Glomerular visceral epithelial cell (primary cell): ENCODE measurements at regions not wholly inside any gene's neighbourhood (a gene's known extent, or its start where the extent isn't known, plus 50 kb on each side); places are given as distances from the start of the nearest gene placed in this dataset.
"Not testable (repeated sequence)": the region's sequence is repeated elsewhere in the genome, so short reads cannot be mapped to it uniquely, and the experiment has no call there.

ENCODE experiments used
- DNase-seq: peaks from one replicate; pipeline ENCODE4 v3.0.0-alpha.2; 2016; ENCODE audit errors: extremely low spot score

DNA sequence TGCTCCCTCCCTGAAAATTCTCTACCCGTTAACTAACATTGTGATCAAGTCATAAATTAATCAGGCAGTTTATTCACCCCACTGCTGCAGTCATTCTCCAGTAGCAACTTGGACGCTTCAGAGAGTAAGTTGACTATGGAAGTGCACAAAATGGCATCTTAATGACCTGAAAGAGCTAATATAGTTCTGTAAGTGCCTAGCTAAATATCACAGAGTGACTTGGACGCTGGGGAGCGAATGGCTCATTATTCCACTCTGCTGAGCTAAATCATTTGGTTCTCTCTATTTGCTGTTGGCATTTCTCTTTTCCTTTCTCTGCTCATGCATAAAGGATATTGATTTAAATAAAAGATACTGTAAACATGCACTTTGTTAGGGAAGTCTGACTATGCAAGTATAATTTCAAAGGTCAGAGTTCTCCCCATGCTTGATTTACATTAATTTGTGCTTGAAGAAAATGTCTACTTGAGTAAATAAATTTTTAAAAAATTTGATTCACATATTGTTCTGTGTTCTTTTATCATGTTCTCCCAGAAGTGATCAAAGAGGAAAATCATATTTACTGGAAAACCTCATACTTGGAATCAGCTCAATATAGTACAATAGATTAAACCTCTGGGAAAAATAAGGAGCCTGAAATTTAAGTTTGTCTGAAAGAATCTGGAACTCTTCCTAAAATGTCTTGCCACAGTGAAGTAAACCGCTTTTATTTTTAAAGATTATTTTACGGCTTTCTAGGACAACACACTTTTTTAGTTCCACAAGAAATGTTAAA lies 169.5 kb upstream of the HAPLN1 start:
- DNase-seq, result no peak

GRCh38 chr5:83877911-83878706 lies 157.5 kb upstream of the HAPLN1 start:
- peak; percentile 15 for DNase-seq

- DNase-seq, result peak; percentile 10
Measured at GRCh38 chr5:83871533-83872395, 151.1 kb upstream of the HAPLN1 start.

GRCh38 chr5:83866181-83866580 lies 145.5 kb upstream of the HAPLN1 start:
- no peak for DNase-seq

GRCh38 chr5:83865579-83865978 lies 144.9 kb upstream of the HAPLN1 start:
- DNase-seq, result no peak

GRCh38 chr5:83864652-83865051 lies 144.0 kb upstream of the HAPLN1 start:
- no peak for DNase-seq

DNA sequence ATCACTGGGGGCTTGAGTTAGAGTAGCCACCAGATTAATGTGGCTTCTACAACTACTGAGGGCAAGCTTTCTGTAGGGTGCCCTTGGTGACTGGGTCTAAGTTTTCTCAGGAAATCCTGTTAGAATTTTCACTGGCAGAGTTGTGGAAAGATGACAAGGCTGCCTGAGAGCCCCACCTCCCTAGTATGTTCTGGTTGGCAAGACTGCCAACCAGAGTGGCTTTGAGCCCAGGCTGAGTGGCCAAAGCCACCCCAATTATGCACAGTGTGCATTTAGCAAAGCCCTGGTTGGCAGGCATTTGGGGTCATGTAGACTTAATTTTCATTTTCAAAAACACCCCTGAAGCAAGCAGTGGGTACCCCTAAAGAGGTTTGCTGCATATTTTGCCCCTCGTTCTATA lies 136.7 kb upstream of the HAPLN1 start:
- DNase-seq, result no peak

- no peak for DNase-seq
Measured at GRCh38 chr5:83856881-83857280, 136.2 kb upstream of the HAPLN1 start.

DNA sequence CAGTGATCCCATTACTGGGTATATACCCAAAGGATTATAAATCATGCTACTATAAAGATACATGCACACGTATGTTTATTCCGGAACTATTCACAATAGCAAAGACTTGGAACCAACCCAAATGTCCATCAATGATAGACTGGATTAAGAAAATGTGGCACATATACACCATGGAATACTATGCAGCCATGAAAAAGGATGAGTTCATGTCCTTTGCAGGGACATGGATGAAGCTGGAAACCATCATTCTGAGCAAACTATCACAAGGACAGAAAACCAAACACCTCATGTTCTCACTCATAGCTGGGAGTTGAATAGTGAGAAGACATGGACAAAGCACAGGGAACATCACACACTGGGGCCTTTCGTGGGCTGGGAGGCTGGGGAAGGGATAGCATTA lies 129.8 kb upstream of the HAPLN1 start:
- not testable (repeated sequence) for DNase-seq

DNA sequence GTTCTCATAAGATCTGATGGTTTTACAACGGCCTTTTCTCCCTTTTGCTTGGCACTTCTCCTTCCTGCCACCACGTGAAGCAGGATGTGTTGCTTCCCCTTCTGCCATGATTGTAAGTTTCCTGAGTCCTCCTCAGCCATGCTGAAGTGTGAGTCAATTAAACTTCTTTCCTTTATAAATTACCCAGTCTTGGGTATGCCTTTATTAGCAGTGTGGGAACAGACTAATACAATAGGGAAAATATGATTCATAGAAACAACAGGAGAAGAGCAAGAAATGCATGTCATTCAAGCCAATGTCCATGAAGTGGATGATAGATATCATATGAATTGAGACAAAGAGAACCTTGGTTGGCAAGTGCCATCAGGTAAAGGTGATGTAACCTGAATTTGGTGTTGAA lies 128.3 kb upstream of the HAPLN1 start:
- no peak for DNase-seq

DNA sequence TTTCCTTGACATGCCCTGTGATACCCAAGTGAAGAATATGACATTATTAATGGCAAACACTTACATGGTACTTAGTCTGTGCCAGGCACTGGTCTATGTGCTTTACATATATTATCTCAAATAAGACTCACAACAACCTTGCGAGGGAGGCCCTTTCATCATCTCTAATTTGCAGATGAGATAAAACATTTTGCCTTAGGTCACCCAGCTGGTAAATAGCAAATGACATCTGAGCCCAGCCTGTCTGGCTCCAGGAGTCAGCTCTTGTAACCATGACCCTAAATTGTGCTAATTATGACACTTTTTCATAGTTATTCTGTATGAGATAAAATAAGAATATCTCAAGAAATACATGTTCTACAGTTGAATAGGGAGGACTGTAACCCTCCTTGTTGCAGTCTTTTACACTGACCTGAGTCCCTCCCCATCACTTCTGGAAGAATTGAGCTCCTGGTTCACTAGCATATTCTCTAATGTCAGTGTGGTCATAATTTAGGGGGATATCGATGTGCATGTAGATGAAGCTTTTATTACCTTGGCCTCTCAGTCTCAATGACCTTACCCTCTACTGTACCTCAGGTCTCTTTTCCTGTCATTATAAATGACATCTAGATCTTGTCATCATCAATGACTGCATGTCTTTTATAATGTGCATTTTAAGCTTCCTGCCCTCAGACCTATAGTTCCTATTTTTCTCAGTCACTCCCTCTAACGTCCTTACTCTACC lies 126.1 kb upstream of the HAPLN1 start:
- no peak for DNase-seq

- peak; percentile 84 for DNase-seq
Measured at GRCh38 chr5:83844449-83845068, 123.9 kb upstream of the HAPLN1 start.

- no peak for DNase-seq
Measured at GRCh38 chr5:83839788-83840187, 119.1 kb upstream of the HAPLN1 start.

DNA sequence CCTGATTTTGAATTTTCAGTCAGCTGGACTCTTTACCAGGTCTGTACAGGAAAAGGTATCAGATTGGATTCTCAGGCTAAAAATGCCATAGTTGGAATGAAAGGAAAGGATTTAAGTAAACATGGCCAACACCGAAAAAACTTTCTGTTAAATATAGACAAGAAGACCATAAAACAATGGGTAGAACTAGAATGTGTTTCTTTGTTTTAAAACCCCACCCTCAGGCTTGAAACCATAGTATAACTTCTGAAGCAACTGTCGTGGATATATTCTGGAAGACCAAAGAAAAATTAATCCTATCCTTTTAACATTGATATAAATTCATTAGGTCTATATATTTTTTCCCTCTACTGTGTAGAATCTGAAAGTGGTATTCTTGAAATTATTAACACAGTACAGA lies 118.6 kb upstream of the HAPLN1 start:
- DNase-seq, result no peak

GRCh38 chr5:83837265-83837907 lies 116.7 kb upstream of the HAPLN1 start:
- no peak for DNase-seq

GRCh38 chr5:83834306-83834705 lies 113.7 kb upstream of the HAPLN1 start:
- DNase-seq, result peak; percentile 3

DNA sequence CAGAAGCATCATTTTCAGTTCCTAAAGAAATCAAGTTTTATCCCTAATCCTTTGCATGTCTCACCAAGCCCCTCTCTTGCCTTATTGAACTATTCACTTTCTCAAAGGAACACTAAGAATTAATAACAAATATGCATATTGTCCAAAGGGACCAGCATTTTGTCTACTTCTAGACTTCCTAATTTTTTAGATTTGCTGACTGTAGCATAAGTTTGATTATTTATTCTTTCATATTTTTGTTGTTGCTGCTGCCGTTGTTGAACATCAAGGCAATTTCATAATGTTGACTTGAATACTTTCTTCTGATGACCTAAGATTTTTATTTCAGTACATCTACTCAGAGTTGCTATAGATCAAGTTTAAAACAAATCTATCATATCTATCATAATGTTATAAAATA lies 111.2 kb upstream of the HAPLN1 start:
- no peak for DNase-seq

DNA sequence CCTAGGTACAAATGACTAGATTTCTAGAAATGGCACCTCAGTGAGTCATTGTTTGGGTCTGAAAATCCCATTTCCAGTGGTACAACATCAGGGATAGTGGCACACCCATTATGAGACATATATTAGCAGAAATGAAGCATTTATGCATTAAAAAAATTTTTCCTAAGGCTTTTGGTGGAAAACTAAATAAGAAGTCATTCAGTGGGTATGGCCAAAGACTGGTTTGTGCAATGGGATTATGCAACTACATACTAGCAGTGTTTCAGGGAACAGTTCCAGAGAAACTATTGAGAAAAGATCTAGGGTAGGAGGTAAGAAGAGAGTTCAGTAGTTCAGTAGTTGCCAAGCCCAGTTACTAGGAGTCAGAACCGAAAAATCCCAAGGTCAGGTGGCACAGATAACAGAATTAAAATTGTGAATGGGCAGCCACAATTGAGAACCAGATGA lies 106.5 kb upstream of the HAPLN1 start:
- no peak for DNase-seq

GRCh38 chr5:83817591-83817990 lies 96.9 kb upstream of the HAPLN1 start:
- DNase-seq, result no peak

- no peak for DNase-seq
Measured at GRCh38 chr5:83815661-83816060, 95.0 kb upstream of the HAPLN1 start.

DNA sequence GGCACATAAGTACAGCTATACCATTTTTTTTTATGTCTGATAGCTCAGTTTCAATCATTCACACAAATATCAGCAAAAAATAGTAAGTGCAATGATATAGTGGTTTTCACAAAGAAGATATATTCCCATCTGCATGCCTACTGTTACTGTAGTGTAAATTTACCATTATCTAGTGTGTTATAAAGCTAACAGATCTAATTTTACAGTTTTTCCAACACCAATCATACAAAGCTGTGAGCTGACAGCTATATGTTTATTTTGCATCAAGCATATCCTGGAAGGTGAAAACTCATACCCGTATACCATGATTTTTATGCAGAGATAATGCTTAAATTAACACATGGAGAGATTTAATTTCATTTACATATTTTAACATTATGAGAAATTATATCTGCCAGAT lies 89.9 kb upstream of the HAPLN1 start:
- DNase-seq, result no peak
